22Rv1 (cell line): ENCODE measurements at regions not wholly inside any gene's neighbourhood (a gene's known extent, or its start where the extent isn't known, plus 50 kb on each side); places are given as distances from the start of the nearest gene placed in this dataset.

Experiments
- ZFX ChIP-seq: fragments of 450-650 bp; IDR thresholded peaks from 2 replicates; pipeline ENCODE4 v1.6.1; 2017; ENCODE audit warnings: antibody characterized with exemption, borderline replicate concordance
- TF ChIP-seq, protein P1 (sequence below): fragments of 450-650 bp; IDR thresholded peaks from 2 replicates; pipeline ENCODE4 v1.5.1; 2017; ENCODE audit warnings: mild to moderate bottlenecking

DNA sequence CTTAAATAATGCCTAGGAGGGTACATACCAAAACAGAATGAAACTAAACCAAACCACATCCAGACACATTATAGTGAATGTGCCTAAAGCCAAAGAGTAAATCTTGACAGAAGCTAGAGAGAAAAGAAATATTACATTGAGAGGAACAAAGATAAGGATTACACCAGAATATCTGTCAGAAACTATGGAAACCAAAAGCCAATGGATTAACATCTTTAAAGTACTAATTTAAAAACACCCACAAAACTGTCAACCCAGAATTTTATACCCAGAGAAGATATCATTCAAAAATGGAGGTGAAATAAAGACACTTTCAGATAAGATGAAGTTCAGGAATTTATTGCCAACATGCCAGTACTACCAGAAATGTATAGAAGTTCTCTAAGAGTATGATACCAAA, 198.5 kb upstream of the ZEB2 start:
- TF ChIP-seq, protein P1, sequence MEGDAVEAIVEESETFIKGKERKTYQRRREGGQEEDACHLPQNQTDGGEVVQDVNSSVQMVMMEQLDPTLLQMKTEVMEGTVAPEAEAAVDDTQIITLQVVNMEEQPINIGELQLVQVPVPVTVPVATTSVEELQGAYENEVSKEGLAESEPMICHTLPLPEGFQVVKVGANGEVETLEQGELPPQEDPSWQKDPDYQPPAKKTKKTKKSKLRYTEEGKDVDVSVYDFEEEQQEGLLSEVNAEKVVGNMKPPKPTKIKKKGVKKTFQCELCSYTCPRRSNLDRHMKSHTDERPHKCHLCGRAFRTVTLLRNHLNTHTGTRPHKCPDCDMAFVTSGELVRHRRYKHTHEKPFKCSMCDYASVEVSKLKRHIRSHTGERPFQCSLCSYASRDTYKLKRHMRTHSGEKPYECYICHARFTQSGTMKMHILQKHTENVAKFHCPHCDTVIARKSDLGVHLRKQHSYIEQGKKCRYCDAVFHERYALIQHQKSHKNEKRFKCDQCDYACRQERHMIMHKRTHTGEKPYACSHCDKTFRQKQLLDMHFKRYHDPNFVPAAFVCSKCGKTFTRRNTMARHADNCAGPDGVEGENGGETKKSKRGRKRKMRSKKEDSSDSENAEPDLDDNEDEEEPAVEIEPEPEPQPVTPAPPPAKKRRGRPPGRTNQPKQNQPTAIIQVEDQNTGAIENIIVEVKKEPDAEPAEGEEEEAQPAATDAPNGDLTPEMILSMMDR = no peak
- TF ChIP-seq ZFX = no peak
